ENCODE measurements at regions not wholly inside any gene's neighbourhood (a gene's known extent, or its start where the extent isn't known, plus 50 kb on each side); places are given as distances from the start of the nearest gene placed in this dataset.

DNA sequence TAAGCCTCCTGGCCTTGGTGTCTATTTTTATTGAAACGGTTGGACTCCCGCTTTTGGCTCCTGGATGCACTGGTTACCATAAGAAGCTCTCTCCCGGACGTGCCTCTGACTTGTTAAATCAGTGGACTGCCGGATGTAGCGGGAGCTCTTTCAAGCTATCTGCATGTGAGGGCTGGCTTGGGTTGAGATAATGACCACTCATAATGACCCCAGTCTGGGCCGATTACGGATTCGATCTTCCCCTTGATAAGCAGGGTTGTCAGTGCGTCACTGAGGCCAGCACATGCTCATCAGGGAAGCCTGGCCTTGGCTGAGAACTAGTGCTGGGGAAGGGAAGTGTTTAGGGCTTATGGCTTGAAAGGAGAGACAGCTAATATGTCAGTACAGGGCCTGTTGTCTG lies 528.1 kb downstream of the CDH26 start:
- TF ChIP-seq, protein P1, sequence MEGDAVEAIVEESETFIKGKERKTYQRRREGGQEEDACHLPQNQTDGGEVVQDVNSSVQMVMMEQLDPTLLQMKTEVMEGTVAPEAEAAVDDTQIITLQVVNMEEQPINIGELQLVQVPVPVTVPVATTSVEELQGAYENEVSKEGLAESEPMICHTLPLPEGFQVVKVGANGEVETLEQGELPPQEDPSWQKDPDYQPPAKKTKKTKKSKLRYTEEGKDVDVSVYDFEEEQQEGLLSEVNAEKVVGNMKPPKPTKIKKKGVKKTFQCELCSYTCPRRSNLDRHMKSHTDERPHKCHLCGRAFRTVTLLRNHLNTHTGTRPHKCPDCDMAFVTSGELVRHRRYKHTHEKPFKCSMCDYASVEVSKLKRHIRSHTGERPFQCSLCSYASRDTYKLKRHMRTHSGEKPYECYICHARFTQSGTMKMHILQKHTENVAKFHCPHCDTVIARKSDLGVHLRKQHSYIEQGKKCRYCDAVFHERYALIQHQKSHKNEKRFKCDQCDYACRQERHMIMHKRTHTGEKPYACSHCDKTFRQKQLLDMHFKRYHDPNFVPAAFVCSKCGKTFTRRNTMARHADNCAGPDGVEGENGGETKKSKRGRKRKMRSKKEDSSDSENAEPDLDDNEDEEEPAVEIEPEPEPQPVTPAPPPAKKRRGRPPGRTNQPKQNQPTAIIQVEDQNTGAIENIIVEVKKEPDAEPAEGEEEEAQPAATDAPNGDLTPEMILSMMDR (conservative IDR thresholded peaks at IDR 0.05; ENCODE audit: low read length) = no peak
- TF ChIP-seq EZH2phosphoT487 (IDR thresholded peaks at IDR 0.05; ENCODE audit: borderline replicate concordance, low read depth, low read length) = no peak

All from OCI-LY7 (cell line).